Mucosa of rectum (tissue), 2 donors: ENCODE measurements at regions not wholly inside any gene's neighbourhood (a gene's known extent, or its start where the extent isn't known, plus 50 kb on each side); places are given as distances from the start of the nearest gene placed in this dataset.

Source experiments
- H3K27ac ChIP-seq, 2 donors: one replicate each; pipeline ENCODE4 v1.7.0; 2013; ENCODE audit warnings: inconsistent platforms in 2 of 2, low read depth in 2 of 2, low read length in 2 of 2
- H3K27me3 ChIP-seq, 2 donors: one replicate each; pipeline ENCODE4 v1.7.0; 2013; ENCODE audit warnings: low read length in 2 of 2; ENCODE audit not compliant: control insufficient read depth in 2 of 2, insufficient read depth in 2 of 2
- H3K36me3 ChIP-seq, 2 donors: one replicate each; pipeline ENCODE4 v1.7.0; 2013; ENCODE audit warnings: low read length in 2 of 2; ENCODE audit not compliant: control insufficient read depth in 2 of 2, insufficient read depth in 2 of 2
- H3K4me1 ChIP-seq, 2 donors: one replicate each; pipeline ENCODE4 v1.7.0; 2013; ENCODE audit warnings: low read length in 2 of 2, mild to moderate bottlenecking in 1 of 2; ENCODE audit not compliant: control insufficient read depth in 2 of 2, insufficient read depth in 2 of 2
- H3K4me3 ChIP-seq, 2 donors: one replicate each; pipeline ENCODE4 v1.7.0; 2013; ENCODE audit warnings: low read length in 2 of 2
- H3K9ac ChIP-seq, 2 donors: one replicate each; pipeline ENCODE4 v1.7.0; 2013; ENCODE audit warnings: low read length in 2 of 2, low read depth in 1 of 2, mild to moderate bottlenecking in 1 of 2
- H3K9me3 ChIP-seq, 2 donors: one replicate each; pipeline ENCODE4 v1.7.0; 2013; ENCODE audit warnings: low read length in 2 of 2; ENCODE audit not compliant: control insufficient read depth in 2 of 2
- donor health status: healthy.
- donor health status: Normal muscosa, but diverticular disease.

DNA sequence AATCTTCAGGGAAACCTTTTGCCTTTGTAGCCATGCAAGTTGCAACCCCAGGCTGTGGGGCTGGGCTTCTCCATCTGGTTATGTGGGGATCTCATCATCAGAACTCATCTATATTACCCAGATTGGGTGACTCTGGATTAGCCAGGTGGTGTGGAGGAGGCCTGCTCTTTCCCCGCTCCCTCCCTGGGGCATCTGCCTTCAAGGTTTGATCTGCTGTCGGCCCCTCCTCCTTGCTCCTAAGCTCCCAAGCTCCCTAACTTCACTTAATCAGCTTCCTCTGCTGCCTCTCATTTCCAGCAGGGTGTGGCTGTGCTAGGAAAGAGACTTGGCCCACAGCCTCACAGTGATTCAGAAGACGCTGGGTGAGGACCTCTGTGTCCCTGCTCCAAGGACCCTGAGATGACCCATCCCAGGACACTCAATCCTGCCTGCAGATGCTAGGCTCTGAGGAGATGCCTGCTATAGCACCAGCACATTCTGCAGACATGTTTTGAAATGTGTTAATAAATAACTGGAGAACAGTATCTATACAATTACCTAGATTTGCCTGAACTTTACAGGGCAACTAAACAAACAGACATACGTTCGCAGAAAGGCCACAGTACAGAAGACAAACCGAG lies 392.1 kb upstream of the PODXL start:
- no peaks in the 10 kb centered on the region for H3K27me3 ChIP-seq
- no peaks in the 10 kb centered on the region for H3K36me3 ChIP-seq
- H3K4me1 ChIP-seq: peaks cover 20 to 29% of the 10 kb centered on the region in 2 donors
- H3K4me3 ChIP-seq: no peak overlapping the region
- H3K9me3 ChIP-seq: no peaks in the 10 kb centered on the region
- peak overlapping the region in 1 of 2 donors; percentile 33 for H3K9ac ChIP-seq
- H3K27ac ChIP-seq: peak overlapping the region; percentile 59 to 83

DNA sequence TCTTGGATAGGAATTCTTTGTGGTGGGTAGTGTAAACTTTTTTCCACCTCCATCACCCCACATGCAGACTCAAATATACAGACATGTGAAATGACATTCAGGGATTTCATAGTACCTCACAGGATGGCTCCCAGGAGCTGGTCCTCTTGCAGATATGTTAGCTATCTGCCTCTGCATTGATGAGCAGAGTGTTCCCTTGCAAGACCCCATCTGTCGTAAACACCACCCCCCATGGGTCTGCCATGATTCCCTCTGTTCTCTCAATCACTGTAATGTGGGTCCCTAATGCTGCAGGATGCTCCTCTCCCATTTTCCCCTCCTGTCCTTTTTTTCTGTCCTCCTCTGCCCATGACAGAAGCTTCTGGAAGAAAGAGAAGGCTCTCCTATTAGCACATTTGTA lies 391.2 kb upstream of the PODXL start:
- H3K36me3 ChIP-seq: no peaks in the 10 kb centered on the region
- no peaks in the 10 kb centered on the region for H3K27me3 ChIP-seq
- peaks cover 20 to 29% of the 10 kb centered on the region in 2 donors for H3K4me1 ChIP-seq
- H3K9ac ChIP-seq: no peak overlapping the region
- H3K4me3 ChIP-seq: no peak overlapping the region
- no peaks in the 10 kb centered on the region for H3K9me3 ChIP-seq
- H3K27ac ChIP-seq: no peak overlapping the region

DNA sequence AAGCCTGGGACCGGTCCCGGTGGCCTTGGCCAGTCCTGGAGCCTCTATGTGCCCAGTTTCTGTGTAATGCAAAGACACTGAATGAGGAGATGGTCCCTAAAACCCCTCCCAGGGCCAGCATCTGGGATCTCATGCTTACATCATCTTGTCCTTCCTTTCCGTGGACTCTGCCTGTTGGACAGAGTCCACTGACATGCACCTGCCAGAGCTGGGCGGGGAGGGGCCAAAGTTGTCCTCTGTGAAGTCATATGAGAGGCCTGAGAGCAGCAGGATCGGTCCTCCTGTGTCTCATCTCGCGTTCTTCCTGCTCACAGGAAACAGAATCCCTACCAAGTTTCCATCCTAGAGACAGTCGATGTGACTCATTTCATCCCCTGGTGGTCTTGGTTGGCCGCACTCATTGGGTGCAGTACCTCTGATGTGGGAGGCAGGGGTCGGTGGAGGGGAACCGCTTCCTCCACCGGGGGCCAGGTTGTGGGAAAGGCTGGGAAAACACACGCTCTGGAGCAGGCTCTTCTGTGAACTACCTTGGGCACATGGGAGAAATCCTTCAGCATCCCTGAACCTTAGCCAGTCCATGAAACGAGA lies 389.6 kb upstream of the PODXL start:
- Histone ChIP-seq H3K9ac (no peak overlapping the region), H3K4me1 (peaks cover 20 to 29% of the 10 kb centered on the region in 2 donors), H3K27me3 (no peaks in the 10 kb centered on the region), H3K4me3 (no peak overlapping the region), H3K36me3 (no peaks in the 10 kb centered on the region), H3K9me3 (no peaks in the 10 kb centered on the region), H3K27ac (no peak overlapping the region)

DNA sequence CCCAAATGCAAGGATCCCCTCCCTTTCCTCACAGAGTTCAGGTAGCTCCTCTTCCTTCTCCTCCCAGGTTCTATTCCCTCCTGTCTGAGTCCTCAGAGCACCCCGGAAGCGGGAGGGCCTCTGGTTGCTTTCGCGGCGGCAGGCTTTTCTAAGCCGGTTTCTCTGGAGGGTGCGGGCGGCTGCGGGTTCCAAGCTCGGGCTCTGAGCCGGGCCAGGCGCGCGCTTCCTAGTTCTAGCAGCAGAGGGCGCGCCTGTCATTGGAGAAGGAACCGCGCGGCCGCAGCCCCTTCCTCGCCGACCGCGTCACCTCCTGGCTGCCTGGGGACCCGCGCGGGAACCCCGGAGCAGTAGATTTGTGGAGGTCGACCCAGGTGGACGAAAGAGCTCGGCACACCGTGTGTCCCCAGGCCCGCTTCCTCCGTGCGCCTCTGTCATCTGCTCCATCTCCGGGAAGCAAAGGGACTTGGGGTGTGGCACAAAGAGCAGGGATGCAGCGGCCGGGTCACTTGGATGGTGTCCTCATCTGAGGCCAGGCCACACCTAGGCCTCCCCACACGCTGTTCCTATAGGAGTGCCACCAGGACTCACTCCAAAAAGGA lies 389.0 kb upstream of the PODXL start:
- Histone ChIP-seq H3K27me3 (no peaks in the 10 kb centered on the region), H3K9ac (no peak overlapping the region), H3K9me3 (no peaks in the 10 kb centered on the region), H3K36me3 (no peaks in the 10 kb centered on the region), H3K4me3 (peak overlapping the region; percentile 44 to 49), H3K27ac (no peak overlapping the region), H3K4me1 (peaks cover 20 to 29% of the 10 kb centered on the region in 2 donors)

DNA sequence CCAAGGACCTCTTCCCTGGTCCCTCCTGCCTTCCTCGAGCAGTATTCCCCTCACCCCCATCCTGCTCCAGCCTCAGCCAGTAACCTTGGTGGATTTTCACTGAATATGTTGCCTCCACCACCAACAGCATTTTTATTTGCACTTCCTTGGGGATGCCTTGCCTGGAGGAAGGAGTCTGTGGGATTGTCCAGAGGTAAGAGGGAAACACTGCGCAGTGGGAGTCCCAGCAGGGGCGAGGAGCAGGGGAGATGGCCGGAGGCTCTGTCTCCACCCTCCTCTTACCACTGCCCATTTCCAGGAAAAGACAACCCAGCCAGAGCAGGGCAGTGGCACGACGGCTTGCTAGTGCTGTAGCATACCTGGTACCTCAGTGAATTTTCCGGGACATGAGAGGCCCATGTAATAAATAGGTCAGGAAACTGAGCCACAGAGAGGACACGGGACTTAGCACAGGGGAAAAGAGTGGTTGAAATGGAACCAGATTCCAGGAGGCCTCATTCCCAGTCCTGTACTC lies 388.2 kb upstream of the PODXL start:
- Histone ChIP-seq H3K27ac (no peak overlapping the region), H3K4me1 (peaks cover 20 to 29% of the 10 kb centered on the region in 2 donors), H3K4me3 (no peak overlapping the region), H3K36me3 (no peaks in the 10 kb centered on the region), H3K9me3 (no peaks in the 10 kb centered on the region), H3K9ac (no peak overlapping the region), H3K27me3 (no peaks in the 10 kb centered on the region)

DNA sequence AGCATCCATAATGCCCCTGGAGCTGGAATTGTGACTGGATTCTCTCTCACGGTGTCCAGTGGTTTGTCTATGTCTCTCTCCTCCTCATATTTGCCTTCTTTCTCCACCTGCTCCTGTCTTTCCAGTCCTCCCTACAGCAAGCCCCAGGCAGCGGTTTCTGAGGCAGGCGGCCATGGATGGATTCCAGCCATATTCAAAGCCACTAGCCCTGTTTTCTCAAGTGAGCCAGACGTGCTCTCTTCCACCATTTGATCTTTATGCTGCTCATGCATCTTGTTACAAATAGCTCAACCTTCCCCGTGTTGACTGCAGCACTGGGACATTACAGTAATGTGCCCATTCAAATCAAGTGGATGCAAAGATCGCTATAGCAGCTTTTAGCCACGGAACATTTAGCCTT lies 387.2 kb upstream of the PODXL start:
- H3K9me3 ChIP-seq: no peaks in the 10 kb centered on the region

DNA sequence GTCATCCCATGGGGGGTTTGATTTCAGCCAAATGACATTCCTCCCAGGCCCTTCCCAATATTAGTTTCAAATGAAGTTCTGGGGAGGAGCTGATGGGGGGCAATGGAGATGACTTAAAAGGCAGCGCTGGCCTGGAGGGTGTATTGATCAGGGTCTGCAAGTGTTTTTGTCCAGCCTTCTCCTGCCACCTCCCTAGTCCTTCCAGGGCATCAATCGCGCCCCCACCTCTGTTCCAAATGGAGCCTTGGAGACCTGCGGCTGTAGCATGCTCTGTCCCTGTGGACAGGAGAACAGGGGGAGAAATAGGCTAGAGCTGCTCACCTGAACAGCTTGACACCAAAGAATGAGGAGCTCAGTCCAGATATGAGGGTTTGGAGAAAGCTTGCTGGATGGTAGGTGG lies 386.8 kb upstream of the PODXL start:
- Histone ChIP-seq H3K36me3 (no peaks in the 10 kb centered on the region), H3K9ac (no peak overlapping the region), H3K27ac (no peak overlapping the region)

More for the DNA sequence above, 387.2 kb upstream of the PODXL start:
- H3K27me3 ChIP-seq: no peaks in the 10 kb centered on the region
- no peak overlapping the region for H3K27ac ChIP-seq
- no peaks in the 10 kb centered on the region for H3K36me3 ChIP-seq
- H3K9ac ChIP-seq: no peak overlapping the region
- no peak overlapping the region for H3K4me3 ChIP-seq
- peaks cover 10 to 19% of the 10 kb centered on the region in 2 donors for H3K4me1 ChIP-seq

DNA sequence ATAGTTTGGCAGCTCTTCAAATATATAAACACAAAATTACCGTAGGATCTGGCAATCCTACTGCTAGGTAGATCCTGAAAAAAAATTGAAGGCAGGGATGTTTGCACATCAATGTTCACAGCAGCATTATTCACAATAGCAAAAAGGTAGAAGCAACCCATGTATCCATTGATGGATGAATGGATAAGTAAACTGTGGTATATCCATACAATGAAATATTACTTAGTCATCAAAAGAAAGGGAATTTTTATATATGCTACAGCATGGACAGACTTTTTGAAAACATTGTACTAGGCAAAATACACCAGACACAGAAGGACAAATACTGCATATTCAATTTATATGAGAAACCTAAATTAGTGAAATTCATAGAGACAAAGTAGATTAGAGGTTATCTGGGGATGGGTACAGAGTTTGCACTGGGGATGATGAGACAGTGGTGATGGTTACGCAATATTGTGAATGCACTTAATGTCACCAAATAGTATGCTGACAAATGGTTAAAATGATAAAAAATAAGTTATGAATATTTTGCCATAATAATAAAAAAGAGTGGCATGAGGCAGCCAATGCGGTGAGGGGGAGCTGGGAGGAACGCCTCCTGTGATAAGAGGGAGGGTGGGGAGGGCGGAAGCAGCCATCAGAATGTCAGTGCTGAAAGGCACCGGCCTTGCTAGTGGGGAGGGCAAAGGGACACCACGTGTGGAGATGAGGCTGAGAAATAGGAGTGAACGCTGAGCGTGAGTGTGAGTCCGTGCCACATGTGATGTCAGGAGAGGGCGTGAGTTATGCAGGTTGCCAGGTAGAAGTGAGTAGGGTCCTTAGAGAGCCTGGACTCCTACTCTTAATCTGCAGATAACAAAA lies 386.1 kb upstream of the PODXL start:
- H3K27ac ChIP-seq: no peak overlapping the region
- H3K9ac ChIP-seq: no peak overlapping the region
- no peaks in the 10 kb centered on the region for H3K27me3 ChIP-seq
- H3K4me1 ChIP-seq: peaks cover 5 to 9% of the 10 kb centered on the region in 2 donors
- H3K9me3 ChIP-seq: no peaks in the 10 kb centered on the region
- no peak overlapping the region for H3K4me3 ChIP-seq
- H3K36me3 ChIP-seq: no peaks in the 10 kb centered on the region

More for the DNA sequence above, 386.8 kb upstream of the PODXL start:
- H3K4me3 ChIP-seq: no peak overlapping the region
- H3K27me3 ChIP-seq: no peaks in the 10 kb centered on the region
- H3K4me1 ChIP-seq: peaks cover 6 to 15% of the 10 kb centered on the region in 2 donors
- no peaks in the 10 kb centered on the region for H3K9me3 ChIP-seq

DNA sequence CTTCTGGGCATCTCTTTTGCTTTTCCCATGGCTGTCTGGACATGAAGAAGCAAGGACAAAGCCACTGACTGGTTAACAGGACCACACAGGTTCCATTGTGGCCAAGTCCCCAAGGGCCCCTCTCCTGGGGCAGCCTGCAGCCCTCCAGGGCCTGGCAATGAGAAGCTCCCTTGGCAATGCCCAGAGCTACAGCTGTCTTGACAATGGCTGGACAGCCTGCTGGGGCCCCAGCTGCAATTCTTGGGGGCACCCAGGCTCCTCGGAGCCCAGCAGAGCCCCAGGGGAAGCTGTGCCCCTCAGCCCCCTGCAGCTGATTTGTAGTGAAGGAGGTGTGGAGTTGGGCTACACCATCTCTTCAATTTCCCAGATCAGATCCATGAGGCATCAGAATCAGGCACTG lies 384.9 kb upstream of the PODXL start:
- H3K36me3 ChIP-seq: no peaks in the 10 kb centered on the region
- no peaks in the 10 kb centered on the region for H3K27me3 ChIP-seq
- no peak overlapping the region for H3K27ac ChIP-seq
- H3K9me3 ChIP-seq: no peaks in the 10 kb centered on the region
- H3K4me3 ChIP-seq: no peak overlapping the region
- H3K4me1 ChIP-seq: peaks cover 5 to 8% of the 10 kb centered on the region in 2 donors
- no peak overlapping the region for H3K9ac ChIP-seq
